Stomach (tissue), 8 donors: ENCODE measurements at regions not wholly inside any gene's neighbourhood (a gene's known extent, or its start where the extent isn't known, plus 50 kb on each side); places are given as distances from the start of the nearest gene placed in this dataset.
A peak's percentile ranks its signal among the peaks of the same experiment; 100 is the strongest.

Experiments used
- DNase-seq, 2 donors: peaks; one replicate each; pipeline versions ENCODE4 v3.0.0 to v3.0.0-alpha.2; 2013 to 2019
- H3K27ac ChIP-seq, 5 donors: fragments of 200-600 bp in 4 of 5; sonication (generic) in 4 of 5; one replicate each; pipeline ENCODE4 v1.5.1; 2013 to 2019; ENCODE audit warnings: mild to moderate bottlenecking in 1 of 5, moderate library complexity in 1 of 5
- H3K27me3 ChIP-seq, 3 donors: fragments of 200-600 bp; sonication (generic); one replicate each; pipeline ENCODE4 v1.5.1; 2017 to 2019; ENCODE audit warnings: mixed run types in 1 of 3
- H3K36me3 ChIP-seq, 4 donors: fragments of 200-600 bp; sonication (generic); 1 replicate in 3 of 4; 2 replicates in 1 of 4; pipeline ENCODE4 v1.5.1; 2016 to 2019
- H3K4me1 ChIP-seq, 4 donors: fragments of 200-600 bp; sonication (generic); one replicate each; pipeline ENCODE4 v1.5.1; 2016 to 2019
- H3K4me3 ChIP-seq, 4 donors: fragments of 200-600 bp; sonication (generic) in 3 of 4; one replicate each; pipeline ENCODE4 v1.5.1; 2016 to 2019; ENCODE audit warnings: mild to moderate bottlenecking in 1 of 4
- H3K9me3 ChIP-seq, 4 donors: fragments of 200-600 bp; sonication (generic); one replicate each; pipeline ENCODE4 v1.5.1; 2016 to 2019
- EP300 ChIP-seq: sonication (generic); formaldehyde crosslinking; IDR thresholded peaks from one replicate; pipeline ENCODE4 v1.6.1; 2017; ENCODE audit warnings: antibody characterized with exemption
- POLR2A ChIP-seq, 4 donors: fragments of 450-650 bp; IDR thresholded peaks; one replicate each; pipeline ENCODE4 v1.6.1; 2016; ENCODE audit warnings: antibody characterized with exemption in 4 of 4, control low read depth in 2 of 4, mild to moderate bottlenecking in 1 of 4, moderate library complexity in 1 of 4
- POLR2AphosphoS5 ChIP-seq, 3 donors: sonication (generic); formaldehyde crosslinking; IDR thresholded peaks; one replicate each; pipeline ENCODE4 v1.6.1; 2016; ENCODE audit warnings: antibody characterized with exemption in 3 of 3
- WGBS, 5 donors: extraction: QIAGEN DNeasy Blood & Tissue Kit in 3 of 5; methylation state at CpG; one replicate each; pipeline versions ENCODE4 v1.1.5 to v1.1.7; 2013 to 2018; 5-methylcytosine and 5-hydroxymethylcytosine counted together
- intact Hi-C: fragments of 100-400 bp; cut with DNase I; formaldehyde crosslinking; loops from one replicate; pipeline ENCODE4 v1.15.1; 2023; ENCODE audit warnings: low total_unique reads
- TF ChIP-seq, protein P1 (sequence below), 7 experiments: fragments of 450-650 bp in 4 of 7; fragments of 200-600 bp in 3 of 7; sonication (generic) in 3 of 7; IDR thresholded peaks; one replicate each; pipeline ENCODE4 v1.5.1; 2016 to 2019; ENCODE audit warnings: antibody characterized with exemption in 7 of 7, control low read depth in 2 of 7, mild to moderate bottlenecking in 1 of 7
- donor health status: healthy with polysubstance abuse.
- donor health status: Bipolar disorder and iron deficiency.
- donor health status: healthy.

DNA sequence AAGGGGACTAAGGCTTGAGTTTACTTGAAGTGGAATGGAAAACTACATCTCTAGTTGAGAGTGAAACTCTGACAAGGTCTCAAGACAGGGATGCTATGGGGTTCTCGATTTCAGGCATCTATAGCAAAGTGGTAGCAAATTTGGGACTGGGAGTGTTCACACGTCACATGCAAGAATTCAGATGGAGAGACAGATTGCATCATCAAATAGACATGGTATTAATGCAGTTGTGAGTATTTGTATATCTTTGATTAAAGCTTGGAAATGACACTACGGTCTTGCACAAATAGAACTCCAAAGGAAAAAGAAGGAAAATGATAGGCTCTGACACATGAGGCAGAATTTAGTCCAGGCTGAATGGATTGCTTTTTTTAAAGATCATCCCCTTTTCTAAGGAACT is 1061.6 kb upstream of the FANCL start:
- Histone ChIP-seq H3K4me1 (no peaks in the 10 kb centered on the region), H3K36me3 (no peaks in the 10 kb centered on the region), H3K9me3 (no peaks in the 10 kb centered on the region), H3K27ac (no peak overlapping the region), H3K27me3 (no peaks in the 10 kb centered on the region), H3K4me3 (no peak overlapping the region)
- DNase-seq, result no peak
- 81 to 91% (median 87%) methylated on average over 3 of the region's 3 CpGs for WGBS, 5 donors
- intact Hi-C loops, result no loop called here
- TF ChIP-seq EP300 (no peak), POLR2A (IDR thresholded peaks at IDR 0.05) (no peak)

DNA sequence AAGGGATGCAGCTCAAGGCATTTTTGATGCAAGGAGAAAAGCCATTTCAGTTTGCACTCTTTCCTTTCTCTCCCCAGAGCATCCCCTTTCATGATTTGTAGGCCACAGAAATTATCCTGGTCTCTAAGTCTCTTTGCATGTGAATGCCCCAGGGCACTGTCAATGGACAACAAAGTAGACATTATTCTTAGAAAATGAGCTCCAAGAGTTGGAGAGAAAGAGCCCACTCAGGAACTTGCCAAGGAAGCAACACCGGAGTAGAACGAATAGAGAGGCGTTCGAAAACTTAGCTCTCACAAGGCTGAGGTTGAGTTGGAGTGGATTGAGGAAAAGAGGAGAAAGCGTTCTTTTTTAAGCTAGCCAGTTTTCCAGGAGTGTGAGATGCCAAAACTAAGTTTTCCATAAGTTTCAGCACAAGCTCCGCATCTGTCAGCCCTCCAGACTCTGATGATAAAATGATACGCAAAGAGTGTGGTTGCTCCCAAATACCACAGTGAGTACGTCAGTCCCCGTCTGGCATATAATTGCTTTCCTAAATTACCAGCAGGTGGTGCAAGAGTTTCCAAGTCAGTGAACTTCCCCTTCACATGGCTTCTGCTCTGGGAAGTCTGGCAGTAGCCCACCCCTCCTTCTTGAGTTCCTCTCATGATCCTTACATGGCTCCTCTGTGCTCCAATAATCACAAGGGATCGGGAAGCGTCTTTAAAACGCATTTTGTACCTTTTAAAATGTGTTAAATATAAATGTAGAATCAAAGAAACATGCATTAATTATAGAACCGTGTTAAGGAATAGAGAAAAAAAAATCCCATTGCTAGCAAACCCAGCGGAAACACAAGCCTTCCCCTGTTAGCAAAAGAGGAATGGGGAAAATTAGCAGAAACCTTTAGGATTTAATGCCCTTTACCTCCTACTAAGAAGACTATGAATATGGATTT is 1060.6 kb upstream of the FANCL start:
- no peaks in the 10 kb centered on the region for H3K9me3 ChIP-seq
- DNase-seq, result peak; percentile 31 to 91
- H3K36me3 ChIP-seq, result no peaks in the 10 kb centered on the region
- WGBS, 5 donors, result 29 to 43% (median 40%) methylated on average over 14 of the region's 14 CpGs
- H3K4me3 ChIP-seq, result no peak overlapping the region
- no peaks in the 10 kb centered on the region for H3K4me1 ChIP-seq
- TF ChIP-seq EP300, result no peak
- no peak for TF ChIP-seq POLR2AphosphoS5 (IDR thresholded peaks at IDR 0.05)
- TF ChIP-seq POLR2A (IDR thresholded peaks at IDR 0.05), result no peak
- TF ChIP-seq, protein P1, sequence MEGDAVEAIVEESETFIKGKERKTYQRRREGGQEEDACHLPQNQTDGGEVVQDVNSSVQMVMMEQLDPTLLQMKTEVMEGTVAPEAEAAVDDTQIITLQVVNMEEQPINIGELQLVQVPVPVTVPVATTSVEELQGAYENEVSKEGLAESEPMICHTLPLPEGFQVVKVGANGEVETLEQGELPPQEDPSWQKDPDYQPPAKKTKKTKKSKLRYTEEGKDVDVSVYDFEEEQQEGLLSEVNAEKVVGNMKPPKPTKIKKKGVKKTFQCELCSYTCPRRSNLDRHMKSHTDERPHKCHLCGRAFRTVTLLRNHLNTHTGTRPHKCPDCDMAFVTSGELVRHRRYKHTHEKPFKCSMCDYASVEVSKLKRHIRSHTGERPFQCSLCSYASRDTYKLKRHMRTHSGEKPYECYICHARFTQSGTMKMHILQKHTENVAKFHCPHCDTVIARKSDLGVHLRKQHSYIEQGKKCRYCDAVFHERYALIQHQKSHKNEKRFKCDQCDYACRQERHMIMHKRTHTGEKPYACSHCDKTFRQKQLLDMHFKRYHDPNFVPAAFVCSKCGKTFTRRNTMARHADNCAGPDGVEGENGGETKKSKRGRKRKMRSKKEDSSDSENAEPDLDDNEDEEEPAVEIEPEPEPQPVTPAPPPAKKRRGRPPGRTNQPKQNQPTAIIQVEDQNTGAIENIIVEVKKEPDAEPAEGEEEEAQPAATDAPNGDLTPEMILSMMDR (IDR thresholded peaks at IDR 0.05), result peak in 5 of 7 experiments; percentile 13 to 52 (median 42)
- no peak overlapping the region for H3K27ac ChIP-seq
- no peaks in the 10 kb centered on the region for H3K27me3 ChIP-seq
- intact Hi-C loops, result no loop called here

DNA sequence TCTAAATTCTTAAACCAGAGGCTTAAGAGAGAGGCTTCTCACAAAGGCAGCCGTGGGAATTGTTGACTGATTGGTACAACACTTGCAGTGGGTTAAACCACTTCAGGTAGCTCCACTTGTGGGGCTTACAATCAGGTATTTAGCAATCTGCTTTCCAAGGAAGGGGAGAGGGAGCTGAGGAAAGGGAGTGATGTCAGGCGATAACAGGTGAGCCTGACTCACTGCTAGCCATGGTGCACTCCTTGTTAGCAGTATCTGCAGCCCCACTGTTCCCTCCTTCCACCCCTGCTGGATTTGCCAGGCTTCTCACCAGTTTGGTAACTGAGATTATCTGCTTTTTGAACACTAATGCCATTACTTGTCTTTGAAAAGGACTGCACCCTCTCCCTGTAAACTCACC is 1056.7 kb upstream of the FANCL start:
- intact Hi-C loops, result no loop called here
- H3K36me3 ChIP-seq, result no peaks in the 10 kb centered on the region
- DNase-seq, result no peak
- no peak for TF ChIP-seq POLR2A (IDR thresholded peaks at IDR 0.05)
- TF ChIP-seq, protein P1 (IDR thresholded peaks at IDR 0.05), result no peak
- TF ChIP-seq EP300, result no peak
- no peak for TF ChIP-seq POLR2AphosphoS5 (IDR thresholded peaks at IDR 0.05)
- peaks cover 0 to 4% (median 1%) of the 10 kb centered on the region in 4 donors for H3K4me1 ChIP-seq
- no peak overlapping the region for H3K27ac ChIP-seq
- no peak overlapping the region for H3K4me3 ChIP-seq
- no peaks in the 10 kb centered on the region for H3K9me3 ChIP-seq
- H3K27me3 ChIP-seq, result no peaks in the 10 kb centered on the region
- WGBS, 5 donors, result 65 to 82% (median 72%) methylated on average over 2 of the region's 2 CpGs

DNA sequence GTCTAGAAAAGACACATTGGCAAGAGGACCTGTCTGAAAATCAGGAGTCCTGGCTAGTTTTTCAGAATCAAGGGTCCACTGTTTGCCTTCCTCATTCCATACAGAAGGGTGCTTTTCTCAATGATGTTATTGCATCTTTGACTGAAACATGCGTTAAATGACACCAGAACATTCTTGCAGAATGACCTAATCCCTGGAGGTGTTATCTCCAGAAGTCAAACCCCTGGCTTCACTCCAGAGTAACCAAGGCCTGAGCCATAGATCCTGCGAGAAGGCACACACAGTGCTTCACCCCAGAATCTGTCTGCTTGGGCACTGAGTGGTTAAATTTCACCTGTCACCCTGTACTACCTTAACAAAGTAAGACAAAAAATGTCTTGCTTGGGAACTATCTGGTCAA is 1055.2 kb upstream of the FANCL start:
- H3K27me3 ChIP-seq, result no peaks in the 10 kb centered on the region
- no peaks in the 10 kb centered on the region for H3K36me3 ChIP-seq
- H3K27ac ChIP-seq, result no peak overlapping the region
- H3K9me3 ChIP-seq, result no peaks in the 10 kb centered on the region
- H3K4me1 ChIP-seq, result peaks cover 0 to 4% (median 1%) of the 10 kb centered on the region in 4 donors
- H3K4me3 ChIP-seq, result no peak overlapping the region
- TF ChIP-seq POLR2A (IDR thresholded peaks at IDR 0.05), result no peak
- no peak for TF ChIP-seq POLR2AphosphoS5 (IDR thresholded peaks at IDR 0.05)
- TF ChIP-seq, protein P1 (IDR thresholded peaks at IDR 0.05), result no peak
- TF ChIP-seq EP300, result no peak
- intact Hi-C loops, result no loop called here
- DNase-seq, result peak in 1 of 2 donors; percentile 35
- WGBS, 5 donors, result 24 to 51% (median 31%) methylated on average over 2 of the region's 2 CpGs
